GM18502 (cell line): ENCODE measurements at regions not wholly inside any gene's neighbourhood (a gene's known extent, or its start where the extent isn't known, plus 50 kb on each side); places are given as distances from the start of the nearest gene placed in this dataset.
"Not testable (repeated sequence)": the region's sequence is repeated elsewhere in the genome, so short reads cannot be mapped to it uniquely, and the experiment has no call there.

Experiments
- ATAC-seq: cut with Tn5 transposase; IDR thresholded peaks from one replicate; pipeline ENCODE4 v1.9.1; 2021; ENCODE audit warnings: mild to moderate bottlenecking; ENCODE audit not compliant: unreplicated experiment, poor library complexity

DNA sequence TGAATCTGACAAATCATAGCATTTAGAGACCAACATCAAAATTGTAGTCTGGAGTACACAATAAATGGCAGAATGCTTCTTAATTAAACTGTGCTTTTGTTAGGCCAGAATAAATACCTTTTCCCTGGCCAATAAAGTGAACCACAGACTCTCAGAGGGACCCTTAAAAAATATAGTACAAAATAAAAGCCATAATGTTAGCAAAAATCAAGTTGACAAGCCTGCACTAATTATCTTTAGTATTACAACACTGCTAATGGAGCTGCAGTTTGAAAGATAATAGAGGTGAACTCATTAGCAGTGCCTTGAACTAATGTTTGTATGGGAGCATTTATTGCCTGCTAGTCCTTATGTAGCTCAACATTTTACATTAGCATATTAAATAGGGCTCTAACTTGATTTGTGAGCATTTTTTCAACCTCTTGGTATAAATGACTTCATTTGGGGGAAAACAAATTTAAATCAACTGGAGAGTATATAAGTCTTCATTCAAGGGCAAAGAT is 801.3 kb downstream of the EPHA3 start:
- ATAC-seq: no peak

DNA sequence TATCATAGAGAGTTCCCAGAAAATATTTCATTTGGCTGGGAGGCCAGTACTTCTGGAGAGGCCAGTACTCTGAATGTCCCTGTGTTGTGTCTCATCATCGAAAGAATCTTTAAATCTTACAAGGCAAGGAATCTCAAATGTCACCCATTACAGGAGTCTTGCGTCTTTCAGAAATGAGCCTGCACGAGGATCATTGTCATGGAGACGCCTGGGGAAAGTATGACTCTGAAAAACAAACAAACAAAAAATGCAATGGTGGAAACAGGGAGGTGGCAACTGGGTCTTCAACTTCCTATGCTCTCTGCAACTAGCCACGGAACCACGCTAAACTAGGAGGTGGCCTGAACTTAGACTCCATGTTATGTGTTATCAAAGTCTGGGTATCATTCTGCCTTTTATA is 804.6 kb downstream of the EPHA3 start:
- no peak for ATAC-seq

DNA sequence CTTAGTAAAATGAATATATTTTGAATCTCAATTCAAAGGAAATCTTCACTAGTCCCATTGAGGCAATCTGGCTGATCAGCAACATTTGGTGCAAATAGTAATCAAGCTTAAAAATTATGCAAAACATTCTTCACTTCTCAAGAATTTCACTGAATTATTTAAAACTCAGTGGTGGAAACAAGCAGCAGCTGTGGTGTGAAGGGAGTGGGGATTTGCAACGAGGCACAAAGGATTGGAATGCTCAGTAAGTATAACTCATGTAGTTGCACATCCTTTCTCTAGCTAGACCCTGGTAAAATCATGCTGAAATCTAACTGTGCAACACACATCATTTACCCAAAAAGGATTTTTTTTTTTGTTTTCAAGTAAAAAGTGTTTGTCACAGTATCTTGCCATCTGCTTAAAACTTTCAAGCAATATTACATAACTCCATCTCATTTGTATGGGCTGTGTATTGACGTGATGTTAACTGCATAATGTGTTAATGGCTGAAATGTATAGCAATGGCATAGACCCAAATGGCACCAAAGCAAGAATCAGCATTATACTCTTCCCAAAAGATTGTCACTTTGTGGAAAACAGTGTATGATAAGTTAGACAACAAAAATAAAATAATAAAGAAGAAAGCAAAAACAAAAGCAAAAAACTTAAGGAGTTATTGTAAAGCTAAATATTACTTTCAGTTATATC is 816.6 kb downstream of the EPHA3 start:
- ATAC-seq: no peak

DNA sequence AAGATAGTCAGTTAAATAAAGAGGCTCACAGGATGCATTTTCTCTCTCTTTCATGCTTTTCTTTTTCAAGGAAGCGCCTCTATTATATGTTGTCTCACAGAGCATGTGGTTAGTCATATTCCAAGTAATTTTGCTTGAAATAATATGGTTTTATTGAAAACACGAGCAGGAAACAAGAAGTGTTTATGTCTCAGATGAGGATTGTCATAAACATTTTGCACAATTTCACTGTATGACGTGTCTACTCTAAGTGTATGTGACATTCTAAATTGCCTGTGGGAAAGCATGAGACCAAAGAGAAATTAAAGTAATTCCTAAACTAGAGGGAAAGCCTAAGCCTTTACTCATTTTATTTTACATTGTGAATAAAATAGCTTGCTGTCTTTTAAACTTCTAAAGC is 818.6 kb downstream of the EPHA3 start:
- ATAC-seq: no peak

DNA sequence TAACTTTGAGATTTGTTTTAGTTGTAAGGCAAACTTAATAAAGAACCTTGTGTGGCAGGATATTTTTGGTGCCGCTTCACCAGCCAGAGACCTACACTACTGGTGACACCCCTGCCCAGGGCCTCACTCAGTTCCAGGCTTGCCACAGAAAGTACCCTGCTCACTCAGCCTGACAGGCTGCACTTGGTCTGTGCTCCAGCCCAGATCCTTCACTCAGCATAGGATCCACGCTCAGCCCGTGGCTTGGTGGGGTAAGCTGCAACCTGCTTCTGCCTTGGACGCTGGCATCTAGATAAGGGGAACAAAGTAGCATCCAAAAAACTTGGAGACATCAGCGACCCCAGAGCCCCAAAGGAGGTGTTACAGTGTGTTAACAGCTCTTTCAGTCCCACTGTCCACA is 825.5 kb downstream of the EPHA3 start:
- ATAC-seq: no peak

DNA sequence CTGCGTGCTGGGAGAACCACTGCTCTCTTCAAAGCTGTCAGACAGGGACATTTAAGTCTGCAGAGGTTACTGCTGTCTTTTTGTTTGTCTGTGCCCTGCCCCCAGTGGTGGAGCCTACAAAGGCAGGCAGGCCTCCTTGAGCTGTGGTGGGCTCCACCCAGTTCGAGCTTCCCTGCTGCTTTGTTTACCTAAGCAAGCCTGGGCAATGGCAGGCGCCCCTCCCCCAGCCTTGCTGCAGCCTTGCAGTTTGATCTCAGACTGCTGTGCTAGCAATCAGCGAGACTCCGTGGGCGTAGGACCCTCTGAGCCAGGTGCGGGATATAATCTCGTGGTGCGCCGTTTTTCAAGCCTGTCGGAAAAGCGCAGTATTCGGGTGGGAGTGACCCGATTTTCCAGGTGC is 837.0 kb downstream of the EPHA3 start:
- ATAC-seq: not testable (repeated sequence)

DNA sequence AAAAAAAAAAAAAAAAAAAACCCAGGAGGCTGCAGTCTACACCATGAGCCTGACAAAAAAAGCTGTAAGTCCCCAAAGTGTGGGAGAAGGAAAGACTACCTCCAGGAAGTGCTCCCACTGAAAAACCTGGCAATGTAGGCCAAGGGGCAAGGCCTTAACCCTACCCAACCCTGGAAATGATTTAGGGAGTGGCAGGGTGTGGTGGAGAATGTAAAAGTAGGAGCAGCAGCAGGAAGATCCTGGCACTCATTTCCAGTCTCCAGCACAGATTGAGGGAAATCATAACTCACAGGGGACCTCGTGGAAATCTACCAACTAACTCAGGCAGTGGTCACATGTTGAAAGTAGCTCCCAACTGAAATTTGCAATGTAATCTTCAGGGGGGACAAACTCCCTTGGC is 839.5 kb downstream of the EPHA3 start:
- ATAC-seq: no peak

DNA sequence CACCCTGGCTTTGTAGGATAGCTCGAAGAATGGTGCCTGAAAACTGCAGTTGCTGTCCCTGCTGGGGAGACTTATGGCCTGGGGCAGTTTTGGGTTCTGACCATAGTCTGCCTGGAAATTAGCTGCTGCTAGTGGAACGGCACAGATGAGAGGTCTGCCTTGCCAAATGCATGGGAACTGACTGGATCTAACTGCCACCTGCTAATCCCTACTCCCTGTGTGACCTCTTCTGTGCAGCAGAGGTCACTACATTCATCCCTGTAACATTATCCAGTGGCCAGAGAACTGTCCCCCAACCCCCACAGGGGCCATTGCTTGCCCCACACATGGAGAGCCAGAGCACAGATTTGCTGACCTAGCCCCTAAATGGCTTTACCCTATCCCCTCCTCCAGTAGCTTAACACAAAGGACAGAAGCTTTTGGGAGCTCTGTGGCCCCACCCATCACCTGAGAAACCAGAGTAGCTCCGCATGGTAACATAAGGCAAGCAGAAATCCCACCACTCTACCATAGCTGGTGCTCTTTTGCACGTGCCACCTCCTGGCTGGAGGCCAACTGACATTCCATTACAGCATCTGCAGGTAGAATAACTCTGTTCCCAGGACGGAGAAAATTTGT is 840.0 kb downstream of the EPHA3 start:
- ATAC-seq: no peak

DNA sequence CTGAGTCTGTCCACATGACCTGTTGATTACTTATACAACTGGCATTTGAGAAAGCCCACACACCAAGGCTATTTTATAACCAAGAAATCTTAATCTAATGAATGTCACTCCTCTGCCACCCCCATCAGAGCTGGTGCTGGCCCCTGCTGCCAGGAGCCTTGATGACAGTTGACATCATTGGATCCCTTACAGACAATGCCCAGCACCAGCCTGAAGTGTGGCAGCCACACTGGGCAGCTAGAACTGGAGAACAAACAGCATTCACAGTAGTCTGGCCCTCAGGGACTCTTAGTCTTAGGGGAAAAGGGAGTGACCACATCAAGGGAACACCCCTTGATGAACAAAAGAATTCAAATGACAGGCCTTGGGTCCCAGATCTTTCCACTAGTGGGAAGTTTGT is 840.6 kb downstream of the EPHA3 start:
- no peak for ATAC-seq

DNA sequence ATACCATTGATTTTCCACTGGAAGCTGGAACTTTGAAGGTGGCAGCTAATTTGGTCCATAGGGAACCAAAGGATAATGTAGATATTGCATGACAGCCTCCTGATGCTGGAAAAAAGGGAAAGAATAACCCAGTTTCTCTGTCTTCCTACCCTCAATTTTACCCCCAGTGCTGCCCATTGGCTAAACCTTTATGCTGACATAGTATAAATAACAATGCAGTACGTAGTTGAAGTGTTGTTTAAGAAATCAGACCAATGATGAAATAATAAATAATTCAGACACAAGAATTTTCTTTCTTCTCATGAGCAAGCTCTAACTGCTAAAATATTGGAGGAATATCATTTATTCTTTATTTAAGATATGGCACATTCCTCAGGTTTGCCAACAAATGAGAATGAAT is 843.4 kb downstream of the EPHA3 start:
- ATAC-seq: no peak

DNA sequence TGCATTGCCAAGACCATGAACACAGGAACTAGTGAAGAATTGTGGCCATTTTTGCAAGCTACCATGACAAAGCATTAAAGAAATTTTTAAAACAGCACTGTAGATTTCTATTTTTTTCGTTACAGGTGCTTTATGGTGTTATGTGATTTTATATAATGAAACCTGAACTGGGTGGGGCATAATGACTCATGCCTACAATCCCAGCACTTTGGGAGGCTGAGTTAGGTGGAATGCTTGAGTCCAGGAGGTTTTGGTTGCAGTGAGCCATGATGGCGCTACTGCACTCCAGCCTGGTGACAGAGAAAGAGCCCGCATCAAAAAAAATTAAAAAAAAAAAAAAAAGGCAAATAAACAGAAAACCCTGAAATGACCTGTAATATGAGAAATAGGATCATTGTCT is 846.7 kb downstream of the EPHA3 start:
- ATAC-seq: no peak

DNA sequence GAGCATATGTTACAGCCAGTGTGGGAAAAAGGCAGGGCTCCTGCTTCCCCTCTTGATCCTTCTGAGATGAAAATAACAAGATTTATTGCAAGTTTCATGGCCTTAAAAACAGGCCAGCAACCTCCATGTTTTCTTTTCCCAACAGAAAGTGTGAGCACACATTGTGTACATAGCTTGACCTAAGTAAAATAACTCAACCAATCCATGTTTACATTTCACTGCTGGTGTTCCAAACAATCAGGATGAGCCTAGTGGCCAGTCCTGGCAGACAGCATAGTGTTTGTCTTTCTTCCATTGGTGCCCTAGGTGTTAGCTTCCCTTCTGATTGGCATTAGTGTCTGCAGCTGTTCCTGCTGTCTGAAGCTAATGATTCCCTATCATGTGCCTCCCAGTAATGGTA is 847.7 kb downstream of the EPHA3 start:
- ATAC-seq: no peak

DNA sequence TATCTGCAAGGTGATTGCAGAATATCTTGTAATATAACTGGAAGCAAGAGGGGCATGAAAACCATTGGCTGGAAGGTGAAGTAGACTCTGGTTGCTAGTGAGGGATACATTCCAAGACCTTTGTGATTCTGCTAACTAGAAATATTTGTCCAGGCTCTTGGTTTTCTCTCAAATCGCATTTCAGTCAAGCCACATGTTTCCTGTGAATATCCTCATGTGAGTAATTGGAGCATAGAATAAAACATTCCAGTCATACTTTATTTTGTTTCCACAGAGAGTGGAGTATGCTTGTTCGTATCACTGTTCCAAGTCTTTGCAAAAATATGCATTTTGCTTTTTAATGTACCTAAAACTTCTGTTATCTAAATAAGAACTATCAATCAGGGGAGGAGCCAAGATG is 850.0 kb downstream of the EPHA3 start:
- no peak for ATAC-seq

DNA sequence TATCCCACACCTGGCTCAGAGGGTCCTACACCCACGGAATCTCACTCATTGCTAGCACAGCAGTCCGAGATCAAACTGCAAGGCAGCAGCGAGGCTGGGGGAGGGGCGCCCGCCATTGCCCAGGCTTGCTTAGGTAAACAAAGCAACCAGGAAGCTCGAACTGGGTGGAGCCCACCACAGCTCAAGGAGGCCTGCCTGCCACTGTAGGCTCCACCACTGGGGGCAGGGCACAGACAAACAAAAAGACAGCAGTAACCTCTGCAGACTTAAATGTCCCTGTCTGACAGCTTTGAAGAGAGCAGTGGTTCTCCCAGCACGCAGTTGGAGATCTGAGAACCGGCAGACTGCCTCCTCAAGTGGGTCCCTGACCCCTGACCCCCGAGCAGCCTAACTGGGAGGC is 850.7 kb downstream of the EPHA3 start:
- not testable (repeated sequence) for ATAC-seq

DNA sequence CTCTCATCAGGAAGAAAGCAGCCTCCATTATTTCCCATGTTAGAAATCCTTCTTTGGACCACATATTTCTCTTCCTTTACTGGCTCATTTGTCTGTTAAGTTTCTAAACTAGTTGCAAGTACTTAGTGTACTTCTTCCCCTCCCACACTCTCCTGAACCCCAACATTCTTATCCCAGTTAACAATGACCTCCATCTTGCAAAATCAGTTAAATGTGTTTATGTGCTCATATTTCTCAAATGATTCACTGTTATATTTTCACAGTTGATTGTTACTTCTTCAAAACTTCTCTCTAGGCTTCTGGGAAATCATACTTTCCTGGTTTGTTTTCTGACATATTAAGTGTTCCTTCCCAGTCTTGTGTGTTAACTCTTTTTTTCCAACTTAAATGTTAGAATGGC is 856.9 kb downstream of the EPHA3 start:
- no peak for ATAC-seq

DNA sequence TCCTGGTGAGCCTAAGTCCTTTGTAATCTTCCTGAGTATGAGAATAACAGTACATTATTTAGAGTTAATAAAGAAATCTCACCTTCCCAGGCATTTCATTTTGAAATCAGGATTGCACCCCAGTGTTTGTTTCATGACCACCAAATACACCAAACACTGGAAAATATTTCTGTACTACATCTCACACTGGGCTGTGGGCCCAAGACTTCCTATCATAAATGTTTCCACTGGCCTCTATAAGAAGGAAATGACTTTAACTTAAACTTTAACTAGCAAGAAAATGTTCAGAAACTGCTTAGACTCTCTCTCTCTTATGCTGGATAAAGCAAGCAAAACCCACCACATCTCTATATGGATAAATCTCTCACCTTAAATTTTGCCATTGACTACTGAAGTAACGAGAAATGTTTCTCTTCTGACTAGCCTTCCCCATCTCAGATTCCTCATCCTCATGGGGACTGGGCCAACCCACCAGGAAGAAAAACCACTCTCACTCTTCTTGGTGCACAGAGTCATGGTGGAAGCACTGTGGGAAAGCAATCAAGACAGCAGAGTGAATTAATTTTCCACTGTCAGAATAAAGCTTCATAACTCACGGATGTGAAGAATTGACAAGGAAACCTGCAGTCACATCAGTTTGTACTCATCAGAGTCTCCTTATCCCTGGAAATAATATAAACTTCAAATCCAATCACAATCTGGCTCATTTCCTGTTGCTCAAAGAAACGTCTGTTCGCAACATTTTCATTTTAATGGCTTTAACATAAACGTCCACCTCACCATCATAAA is 859.6 kb downstream of the EPHA3 start:
- no peak for ATAC-seq

DNA sequence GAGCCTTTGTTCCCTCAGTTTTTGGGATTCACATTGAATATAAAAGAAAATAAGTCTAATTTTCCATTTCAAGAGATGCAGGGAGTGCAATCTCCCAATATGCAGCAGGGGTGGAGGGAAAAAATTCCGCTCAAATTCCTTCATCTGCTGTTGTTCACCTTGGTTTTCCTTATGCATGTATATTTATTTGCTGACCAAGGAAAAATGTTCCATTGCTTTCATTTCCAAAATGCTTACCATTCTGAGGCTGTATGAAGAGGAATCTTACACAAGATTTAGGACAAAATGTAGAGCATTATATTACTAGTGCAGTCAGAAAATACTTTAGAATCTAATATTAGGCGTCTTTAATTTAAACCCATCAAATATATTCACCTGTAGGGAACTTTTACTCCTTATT is 863.9 kb downstream of the EPHA3 start:
- ATAC-seq: no peak

DNA sequence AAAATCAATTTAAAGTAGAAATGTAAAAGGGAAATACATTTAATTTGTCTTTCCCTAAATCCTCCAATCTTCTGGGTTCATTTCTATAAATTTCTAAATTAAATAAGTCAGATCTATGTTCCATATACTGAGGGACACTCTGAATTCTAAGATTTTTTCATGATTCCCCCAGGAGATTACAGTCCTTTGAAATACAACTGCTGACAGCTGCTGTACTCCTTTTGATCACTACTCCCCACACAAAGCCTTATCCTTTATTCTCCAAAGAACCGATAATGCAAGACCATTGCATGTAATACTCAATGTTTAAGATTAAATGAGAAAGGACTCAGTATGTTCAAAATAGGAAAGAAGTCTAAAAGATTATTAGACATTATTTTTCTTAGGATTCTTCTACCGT is 865.7 kb downstream of the EPHA3 start:
- no peak for ATAC-seq

DNA sequence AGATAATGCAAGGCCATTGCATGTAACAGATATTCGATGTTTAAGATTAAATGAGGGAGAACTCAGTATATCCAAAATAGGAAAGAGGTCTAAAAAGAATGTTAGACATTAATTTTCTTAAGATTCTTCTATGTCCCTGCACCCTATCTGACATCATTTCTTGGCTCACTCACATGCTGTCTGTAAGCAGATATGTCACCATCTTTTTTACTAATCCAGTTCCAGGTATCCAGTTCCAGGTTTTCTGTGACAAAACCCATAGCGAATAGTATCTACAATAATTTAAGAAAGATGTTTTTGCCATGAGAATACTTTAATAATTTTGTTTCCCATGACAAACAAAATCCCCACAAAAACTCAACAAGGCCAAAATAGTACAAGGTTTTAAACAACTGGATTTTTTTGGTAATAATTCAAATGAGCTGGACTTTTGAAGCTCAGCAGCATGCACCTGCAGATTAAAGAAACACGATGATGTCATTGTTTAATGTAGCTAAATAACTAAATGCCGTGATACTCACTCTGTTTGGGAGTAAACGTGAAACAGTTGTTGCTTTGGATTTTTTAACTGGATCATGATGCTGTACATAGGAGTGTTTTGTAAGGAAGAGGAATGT is 867.6 kb downstream of the EPHA3 start:
- no peak for ATAC-seq

DNA sequence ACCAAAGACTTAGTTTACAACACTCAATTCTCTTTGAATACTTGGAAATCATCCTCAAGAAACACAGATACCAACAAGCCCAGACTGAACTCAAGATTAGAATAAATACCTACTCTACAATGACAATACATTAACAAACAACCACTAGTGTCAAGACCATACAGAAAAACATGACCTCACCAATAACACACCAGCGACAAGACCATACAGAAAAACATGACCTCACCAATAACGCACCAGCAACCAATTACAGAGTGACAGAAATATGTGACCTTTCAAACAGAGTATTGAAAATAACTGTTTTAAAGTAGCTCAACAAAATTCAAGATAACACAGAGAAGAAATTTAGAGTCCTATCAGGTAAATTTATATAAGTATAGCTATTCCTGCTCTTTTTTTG is 876.0 kb downstream of the EPHA3 start:
- ATAC-seq: no peak

DNA sequence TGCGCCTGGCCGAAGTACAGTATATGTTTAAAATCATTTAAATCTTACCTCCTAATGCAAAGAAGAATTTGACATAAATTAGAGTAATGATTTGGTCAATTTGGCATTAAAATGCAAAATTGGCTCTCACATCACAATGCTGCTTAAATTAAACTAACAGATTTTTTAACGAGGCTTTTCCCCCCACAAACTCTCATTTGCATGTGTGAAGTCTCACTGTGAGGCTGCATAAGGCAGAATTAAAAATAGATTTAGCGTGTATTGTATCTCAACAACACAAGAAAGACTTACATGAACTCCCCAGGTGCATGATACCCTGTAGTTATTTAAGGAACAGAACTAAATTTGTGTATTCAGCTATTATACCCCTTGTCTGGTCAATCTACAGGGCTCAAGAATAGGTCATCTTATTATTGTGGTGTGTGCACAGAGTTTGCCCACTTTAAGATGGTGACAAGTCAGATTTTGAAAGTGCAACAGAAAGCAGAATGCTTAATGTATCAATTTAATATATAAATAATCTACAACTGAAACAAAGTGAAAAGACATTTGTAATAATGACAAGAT is 897.9 kb downstream of the EPHA3 start:
- no peak for ATAC-seq
